HG03060 (cell line): ENCODE measurements at regions not wholly inside any gene's neighbourhood (a gene's known extent, or its start where the extent isn't known, plus 50 kb on each side); places are given as distances from the start of the nearest gene placed in this dataset.
A peak's percentile ranks its signal among the peaks of the same experiment; 100 is the strongest.

Experiments
- ATAC-seq: cut with Tn5 transposase; IDR thresholded peaks from one replicate; pipeline ENCODE4 v1.9.1; 2021; ENCODE audit warnings: low read depth, moderate number of reproducible peaks; ENCODE audit not compliant: unreplicated experiment

GRCh38 chr15:100703032-100703578, 100.7 kb downstream of the ASB7 start:
- peak; percentile 99 for ATAC-seq

DNA sequence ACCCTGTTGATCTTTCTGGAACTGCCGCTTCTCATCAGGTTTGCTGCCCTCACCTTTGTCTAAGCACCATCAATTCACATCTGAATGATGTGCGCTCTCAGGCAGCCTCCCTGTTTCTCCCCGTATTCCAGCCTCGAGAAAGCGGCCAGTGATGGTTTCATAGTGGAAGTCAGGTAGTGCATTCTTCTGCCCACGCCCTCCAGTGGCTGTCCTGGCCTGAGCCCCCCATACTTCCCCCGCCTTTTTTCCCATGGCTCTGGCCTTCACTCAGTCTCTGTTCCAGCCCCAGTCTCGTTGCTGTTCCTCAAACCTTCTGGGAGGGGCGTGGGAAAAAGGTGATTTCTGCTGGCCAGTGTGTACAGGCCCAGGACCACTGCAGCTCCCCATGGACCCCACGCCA, 101.3 kb downstream of the ASB7 start:
- ATAC-seq = no peak

DNA sequence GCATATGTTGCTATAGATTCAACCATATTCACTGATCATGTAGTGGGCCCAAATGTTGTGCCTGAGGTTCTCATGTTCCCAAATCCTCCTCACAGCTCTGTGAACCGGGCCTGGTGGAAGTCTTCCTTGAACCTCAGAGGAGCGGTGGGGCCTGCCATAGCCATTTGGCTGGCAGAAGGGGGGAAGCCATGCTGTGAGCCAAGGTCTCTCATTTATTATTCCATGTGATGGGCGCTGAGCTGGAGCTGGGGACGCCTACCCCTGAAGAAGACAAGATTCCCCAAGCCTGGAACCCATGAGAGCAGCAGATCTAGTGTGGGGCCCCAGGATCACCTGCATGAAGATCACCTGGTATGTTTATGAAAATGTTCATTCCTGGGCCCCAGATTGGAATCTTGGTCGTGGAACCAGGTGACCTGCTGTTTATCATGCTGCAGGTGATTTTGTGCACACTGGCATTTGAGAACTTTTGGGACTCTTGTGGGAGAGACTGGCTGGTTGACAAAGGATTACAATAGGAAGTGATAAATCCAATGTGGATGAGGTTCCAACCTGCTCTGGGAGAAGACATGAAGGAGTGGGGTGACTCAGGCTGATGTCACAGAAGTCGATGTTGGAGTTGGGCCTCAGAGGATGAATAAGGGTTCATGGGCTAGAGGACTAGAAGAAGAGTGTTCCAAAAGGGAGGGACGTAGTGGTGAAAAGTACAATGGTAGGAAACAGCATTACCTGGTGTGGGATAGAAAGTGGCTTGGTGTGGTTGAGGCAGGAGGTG, 102.1 kb downstream of the ASB7 start:
- ATAC-seq = no peak

- ATAC-seq = no peak
Observed at GRCh38 chr15:100705065-100705464, 102.7 kb downstream of the ASB7 start.

- no peak for ATAC-seq
Observed at GRCh38 chr15:100705841-100706240, 103.5 kb downstream of the ASB7 start.

DNA sequence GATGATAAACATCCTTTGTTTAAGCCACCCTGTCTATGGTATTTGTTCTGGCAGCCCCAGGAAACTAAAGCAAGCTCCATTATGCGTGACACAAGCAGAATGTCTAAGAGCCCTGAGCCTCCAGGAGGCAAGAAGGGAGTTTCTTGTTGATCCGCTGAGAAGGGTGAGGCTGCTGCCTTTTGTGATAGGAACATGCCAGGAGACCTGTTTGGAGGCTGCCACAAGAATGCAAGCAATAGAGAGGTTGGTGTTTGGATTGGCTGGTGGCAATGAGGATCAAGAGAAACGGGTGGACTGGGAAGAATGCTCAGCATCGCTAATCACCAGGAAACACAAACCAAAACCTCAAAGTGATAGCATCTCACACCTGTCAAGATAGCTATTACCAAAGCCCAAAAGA, 104.8 kb downstream of the ASB7 start:
- no peak for ATAC-seq

DNA sequence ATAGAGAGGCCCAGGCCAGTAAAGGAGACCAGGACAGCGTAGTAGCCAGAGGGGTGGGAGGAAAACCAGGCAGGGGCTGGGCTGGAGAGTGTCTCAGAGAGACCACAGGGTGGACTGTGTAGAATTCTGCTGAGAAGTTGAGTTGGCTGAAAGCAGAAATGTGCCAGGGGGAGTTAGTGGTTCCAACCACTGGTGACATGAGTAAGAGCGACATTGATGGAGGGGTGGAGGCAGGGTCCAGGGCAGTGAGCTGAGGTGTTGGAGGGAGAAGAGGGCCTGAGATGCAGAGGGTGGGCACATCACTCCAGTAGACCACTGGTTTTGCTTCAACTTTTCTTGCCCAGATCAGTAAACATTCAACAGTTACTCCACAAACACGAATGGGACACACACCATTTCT, 106.5 kb downstream of the ASB7 start:
- no peak for ATAC-seq

- no peak for ATAC-seq
Observed at GRCh38 chr15:100710222-100710621, 107.8 kb downstream of the ASB7 start.

- ATAC-seq = no peak
Observed at GRCh38 chr15:100710744-100711515, 108.5 kb downstream of the ASB7 start.

DNA sequence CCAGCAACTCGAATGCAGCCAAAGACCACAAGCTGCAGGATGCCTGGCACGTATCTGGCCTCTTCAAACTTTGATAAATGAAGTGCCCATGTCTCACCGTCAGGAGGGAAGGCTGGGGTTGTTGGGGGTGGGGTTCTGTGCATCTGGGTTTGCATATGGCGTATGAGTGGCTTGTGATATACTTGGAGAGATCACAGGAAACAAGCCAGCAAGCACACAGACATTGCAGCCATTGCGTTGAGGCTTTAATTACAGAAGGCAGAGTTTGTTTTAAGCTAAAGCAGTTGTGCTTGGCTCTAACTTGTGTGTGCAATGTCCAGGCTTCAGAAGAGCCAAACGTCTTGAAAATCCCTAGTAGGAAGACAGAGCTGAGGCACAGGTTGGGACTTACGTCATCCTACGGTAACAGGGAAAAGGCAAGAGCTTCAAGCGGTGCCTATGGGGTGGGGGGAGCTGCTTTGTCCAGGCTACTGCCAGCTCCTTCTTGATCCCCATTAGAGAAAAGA, 109.2 kb downstream of the ASB7 start:
- no peak for ATAC-seq

- ATAC-seq = no peak
Observed at GRCh38 chr15:100712226-100712625, 109.8 kb downstream of the ASB7 start.

DNA sequence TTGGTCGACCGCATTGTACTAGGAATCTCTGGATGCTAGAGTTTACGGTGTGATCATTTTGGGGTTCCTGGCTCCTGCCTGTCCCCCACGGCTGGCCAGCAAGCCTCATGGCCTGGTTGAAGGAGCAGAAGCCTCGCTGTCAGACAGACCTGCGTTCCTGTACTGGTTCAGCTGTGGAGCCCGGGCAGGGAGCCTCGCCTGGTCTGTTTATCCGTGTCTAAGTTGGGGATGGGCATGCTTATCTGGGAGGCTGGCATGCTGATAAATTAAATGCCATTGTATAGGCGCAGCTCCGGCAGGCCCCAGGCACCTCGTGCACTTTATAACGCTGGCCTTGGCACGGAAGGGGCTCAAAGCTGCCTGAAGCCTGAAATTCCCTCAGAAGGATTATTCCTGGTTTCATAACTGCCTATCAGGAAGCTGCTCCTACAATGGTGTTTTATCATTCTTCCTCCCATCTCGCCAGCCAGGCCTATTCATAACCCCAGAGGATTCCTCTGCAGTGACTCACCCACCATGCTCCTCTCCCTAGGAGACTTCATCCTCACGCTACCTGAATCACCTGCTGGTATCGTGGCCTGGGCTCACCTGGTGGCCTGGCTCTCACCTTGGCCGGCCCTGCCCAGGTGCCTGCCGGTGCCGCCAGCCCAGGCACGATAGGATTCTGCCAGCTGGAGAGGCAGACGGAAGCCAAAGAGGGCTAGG, 110.9 kb downstream of the ASB7 start:
- no peak for ATAC-seq

GRCh38 chr15:100714034-100714748, 111.8 kb downstream of the ASB7 start:
- ATAC-seq = no peak

GRCh38 chr15:100714749-100715342, 112.5 kb downstream of the ASB7 start:
- no peak for ATAC-seq

DNA sequence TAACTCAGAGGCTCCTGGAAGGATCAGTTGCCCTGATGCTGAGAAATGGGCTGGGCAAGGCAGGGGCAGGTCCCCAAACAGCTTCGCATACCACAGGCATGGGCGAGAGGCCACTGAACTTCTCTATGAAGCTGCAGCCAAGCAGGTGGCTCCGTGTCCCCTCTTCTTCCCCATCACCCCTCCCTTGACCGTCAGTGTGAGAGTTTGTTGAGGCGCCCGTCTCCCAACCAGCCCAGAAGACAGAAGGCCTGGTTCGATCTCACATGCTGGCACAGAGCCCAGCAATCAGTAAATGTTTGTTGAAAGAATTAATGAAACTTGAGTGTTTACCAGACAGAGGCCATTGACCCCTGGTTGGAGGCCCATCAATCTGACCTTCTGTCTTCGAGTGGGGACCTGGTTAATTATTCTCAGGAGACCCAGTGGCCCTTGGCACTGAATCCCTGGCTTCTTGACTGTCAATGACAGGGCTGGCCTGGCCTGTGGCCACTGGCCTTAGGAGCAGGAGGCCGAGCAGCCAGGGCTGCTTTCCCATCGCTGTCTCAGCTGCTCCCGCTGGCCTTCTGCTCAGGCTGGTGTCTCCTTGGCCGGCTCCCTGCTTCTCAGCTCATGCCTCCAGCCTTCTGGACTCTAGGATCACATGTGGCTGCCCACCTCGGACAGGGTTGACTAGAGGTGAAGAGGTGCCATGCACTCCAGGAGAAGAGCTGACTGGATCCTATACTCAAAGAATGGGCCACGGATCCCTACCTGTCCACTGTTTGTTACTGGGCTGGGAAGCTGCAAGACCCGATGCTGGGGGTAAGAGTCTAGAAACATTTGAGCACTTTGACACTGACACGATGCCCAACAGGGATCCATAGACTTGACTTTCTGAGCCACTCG, 113.4 kb downstream of the ASB7 start:
- no peak for ATAC-seq

DNA sequence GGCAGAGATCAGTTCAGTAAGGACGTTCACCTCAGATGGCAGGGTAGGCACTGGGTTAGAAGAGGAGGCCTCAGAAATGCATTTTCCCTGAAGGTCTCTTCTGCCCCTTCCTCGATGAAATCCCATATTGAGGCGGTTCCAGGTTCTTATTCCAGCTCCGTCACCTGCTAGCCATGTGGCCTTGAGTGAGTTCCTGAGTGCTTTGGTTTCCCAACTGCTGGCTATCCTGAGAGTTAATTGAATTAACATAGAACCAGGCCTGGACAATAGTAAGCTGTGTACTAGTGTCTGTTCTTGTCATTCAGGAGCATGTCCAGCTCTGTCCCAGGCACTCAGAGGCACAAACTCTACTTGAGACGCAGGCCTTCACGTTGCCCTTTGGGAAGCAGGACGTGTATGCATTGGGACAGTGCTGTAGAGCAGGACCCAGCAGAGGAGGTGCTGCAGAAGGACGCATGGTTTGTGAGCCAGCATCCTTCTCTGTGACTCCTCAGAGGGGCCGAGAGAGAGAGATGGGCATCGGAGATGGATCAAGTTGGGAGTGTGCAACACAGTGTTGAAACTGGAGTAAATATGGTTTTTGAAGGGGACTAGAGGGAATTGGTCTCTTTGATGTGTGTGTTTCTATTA, 114.2 kb downstream of the ASB7 start:
- no peak for ATAC-seq

GRCh38 chr15:100717596-100717995, 115.2 kb downstream of the ASB7 start:
- no peak for ATAC-seq
